ENCODE measurements at regions not wholly inside any gene's neighbourhood (a gene's known extent, or its start where the extent isn't known, plus 50 kb on each side); places are given as distances from the start of the nearest gene placed in this dataset.

DNA sequence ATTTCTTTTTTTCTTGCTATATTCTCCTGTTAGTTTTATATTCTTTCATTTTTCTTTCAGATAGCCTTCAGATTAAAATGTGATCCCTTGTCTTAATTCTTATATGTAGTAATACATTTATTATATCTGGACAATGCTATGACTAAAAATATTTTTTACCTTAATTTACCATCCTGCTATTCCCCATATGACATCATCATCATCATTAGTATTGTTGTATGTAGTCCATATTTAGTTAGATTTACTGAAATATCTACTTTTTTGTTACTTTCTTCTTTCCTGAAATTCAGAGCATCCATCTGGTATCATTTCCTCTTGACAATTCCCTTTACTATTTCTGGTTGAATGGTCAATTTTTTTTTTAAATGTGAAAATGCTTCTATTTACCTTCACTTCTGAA, 951.6 kb upstream of the POU3F3 start:
- H3K27me3 Mint-ChIP-seq (ENCODE audit: insufficient read depth, low read depth, poor library complexity): no peaks in the 10 kb centered on the region
- no peaks in the 10 kb centered on the region for H3K4me1 Mint-ChIP-seq
- no peaks in the 10 kb centered on the region for H3K27me3 ChIP-seq (ENCODE audit: insufficient read depth)
- H3F3A ChIP-seq (replicated peaks; ENCODE audit: low read depth): no peaks in the 10 kb centered on the region
- H3K27ac Mint-ChIP-seq: no peak overlapping the region
- no peaks in the 10 kb centered on the region for H3K36me3 ChIP-seq (ENCODE audit: insufficient read depth)
- DNase-seq (ENCODE audit: low spot score) (no peak), ATAC-seq (no peak)
- no peaks in the 10 kb centered on the region for H3K36me3 Mint-ChIP-seq (ENCODE audit: low read depth)
- TF ChIP-seq EZH2phosphoT487 (IDR thresholded peaks at IDR 0.05; ENCODE audit: unreplicated experiment): no peak
- no peak for TF ChIP-seq JUNB (IDR thresholded peaks at IDR 0.05; ENCODE audit: unreplicated experiment)
- no peak for TF ChIP-seq ZNF114 (CRISPR knock-in tag; IDR thresholded peaks at IDR 0.05)
- TF ChIP-seq, protein P1, sequence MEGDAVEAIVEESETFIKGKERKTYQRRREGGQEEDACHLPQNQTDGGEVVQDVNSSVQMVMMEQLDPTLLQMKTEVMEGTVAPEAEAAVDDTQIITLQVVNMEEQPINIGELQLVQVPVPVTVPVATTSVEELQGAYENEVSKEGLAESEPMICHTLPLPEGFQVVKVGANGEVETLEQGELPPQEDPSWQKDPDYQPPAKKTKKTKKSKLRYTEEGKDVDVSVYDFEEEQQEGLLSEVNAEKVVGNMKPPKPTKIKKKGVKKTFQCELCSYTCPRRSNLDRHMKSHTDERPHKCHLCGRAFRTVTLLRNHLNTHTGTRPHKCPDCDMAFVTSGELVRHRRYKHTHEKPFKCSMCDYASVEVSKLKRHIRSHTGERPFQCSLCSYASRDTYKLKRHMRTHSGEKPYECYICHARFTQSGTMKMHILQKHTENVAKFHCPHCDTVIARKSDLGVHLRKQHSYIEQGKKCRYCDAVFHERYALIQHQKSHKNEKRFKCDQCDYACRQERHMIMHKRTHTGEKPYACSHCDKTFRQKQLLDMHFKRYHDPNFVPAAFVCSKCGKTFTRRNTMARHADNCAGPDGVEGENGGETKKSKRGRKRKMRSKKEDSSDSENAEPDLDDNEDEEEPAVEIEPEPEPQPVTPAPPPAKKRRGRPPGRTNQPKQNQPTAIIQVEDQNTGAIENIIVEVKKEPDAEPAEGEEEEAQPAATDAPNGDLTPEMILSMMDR (conservative IDR thresholded peaks at IDR 0.05; ENCODE audit: low read depth in 2 of 2): no peak
- TF ChIP-seq, protein P2, sequence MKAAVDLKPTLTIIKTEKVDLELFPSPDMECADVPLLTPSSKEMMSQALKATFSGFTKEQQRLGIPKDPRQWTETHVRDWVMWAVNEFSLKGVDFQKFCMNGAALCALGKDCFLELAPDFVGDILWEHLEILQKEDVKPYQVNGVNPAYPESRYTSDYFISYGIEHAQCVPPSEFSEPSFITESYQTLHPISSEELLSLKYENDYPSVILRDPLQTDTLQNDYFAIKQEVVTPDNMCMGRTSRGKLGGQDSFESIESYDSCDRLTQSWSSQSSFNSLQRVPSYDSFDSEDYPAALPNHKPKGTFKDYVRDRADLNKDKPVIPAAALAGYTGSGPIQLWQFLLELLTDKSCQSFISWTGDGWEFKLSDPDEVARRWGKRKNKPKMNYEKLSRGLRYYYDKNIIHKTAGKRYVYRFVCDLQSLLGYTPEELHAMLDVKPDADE (IDR thresholded peaks at IDR 0.05): no peak
- TF ChIP-seq, protein P3, sequence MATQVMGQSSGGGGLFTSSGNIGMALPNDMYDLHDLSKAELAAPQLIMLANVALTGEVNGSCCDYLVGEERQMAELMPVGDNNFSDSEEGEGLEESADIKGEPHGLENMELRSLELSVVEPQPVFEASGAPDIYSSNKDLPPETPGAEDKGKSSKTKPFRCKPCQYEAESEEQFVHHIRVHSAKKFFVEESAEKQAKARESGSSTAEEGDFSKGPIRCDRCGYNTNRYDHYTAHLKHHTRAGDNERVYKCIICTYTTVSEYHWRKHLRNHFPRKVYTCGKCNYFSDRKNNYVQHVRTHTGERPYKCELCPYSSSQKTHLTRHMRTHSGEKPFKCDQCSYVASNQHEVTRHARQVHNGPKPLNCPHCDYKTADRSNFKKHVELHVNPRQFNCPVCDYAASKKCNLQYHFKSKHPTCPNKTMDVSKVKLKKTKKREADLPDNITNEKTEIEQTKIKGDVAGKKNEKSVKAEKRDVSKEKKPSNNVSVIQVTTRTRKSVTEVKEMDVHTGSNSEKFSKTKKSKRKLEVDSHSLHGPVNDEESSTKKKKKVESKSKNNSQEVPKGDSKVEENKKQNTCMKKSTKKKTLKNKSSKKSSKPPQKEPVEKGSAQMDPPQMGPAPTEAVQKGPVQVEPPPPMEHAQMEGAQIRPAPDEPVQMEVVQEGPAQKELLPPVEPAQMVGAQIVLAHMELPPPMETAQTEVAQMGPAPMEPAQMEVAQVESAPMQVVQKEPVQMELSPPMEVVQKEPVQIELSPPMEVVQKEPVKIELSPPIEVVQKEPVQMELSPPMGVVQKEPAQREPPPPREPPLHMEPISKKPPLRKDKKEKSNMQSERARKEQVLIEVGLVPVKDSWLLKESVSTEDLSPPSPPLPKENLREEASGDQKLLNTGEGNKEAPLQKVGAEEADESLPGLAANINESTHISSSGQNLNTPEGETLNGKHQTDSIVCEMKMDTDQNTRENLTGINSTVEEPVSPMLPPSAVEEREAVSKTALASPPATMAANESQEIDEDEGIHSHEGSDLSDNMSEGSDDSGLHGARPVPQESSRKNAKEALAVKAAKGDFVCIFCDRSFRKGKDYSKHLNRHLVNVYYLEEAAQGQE (IDR thresholded peaks at IDR 0.05; ENCODE audit: unreplicated experiment): no peak
- no peak for TF ChIP-seq ZNF331 (CRISPR knock-in tag; IDR thresholded peaks at IDR 0.05; ENCODE audit: low read depth)
- no peak for TF ChIP-seq STAT1 (IDR thresholded peaks at IDR 0.05; ENCODE audit: unreplicated experiment)
- no peak for TF ChIP-seq CREB1 (CRISPR knock-in tag; IDR thresholded peaks at IDR 0.05; ENCODE audit: low read depth)
- no peak overlapping the region for H3K4me3 Mint-ChIP-seq
- no peak overlapping the region for H3K4me2 ChIP-seq
- no peak overlapping the region for H2AFZ ChIP-seq
- H3K27ac ChIP-seq (ENCODE audit: low read depth): no peak overlapping the region
- H4K20me1 ChIP-seq (replicated peaks; ENCODE audit: insufficient read depth): no peaks in the 10 kb centered on the region
- H3K4me3 ChIP-seq: no peak overlapping the region
- no peaks in the 10 kb centered on the region for H3K4me1 ChIP-seq (ENCODE audit: insufficient read depth)
- H3K9me2 ChIP-seq (ENCODE audit: insufficient read depth): no peaks in the 10 kb centered on the region
- no peaks in the 10 kb centered on the region for H3K9me3 Mint-ChIP-seq
- no peaks in the 10 kb centered on the region for H3K79me2 ChIP-seq (replicated peaks; ENCODE audit: insufficient read depth)

GRCh38 chr2:103921161-103921560, 932.8 kb upstream of the POU3F3 start:
- no peak overlapping the region for H3K4me2 ChIP-seq
- H3K4me1 Mint-ChIP-seq: peaks cover 23% of the 10 kb centered on the region
- peak overlapping the region; percentile 64; the same call in 1 of the 2 replicates for H2AFZ ChIP-seq
- H3K27me3 Mint-ChIP-seq (ENCODE audit: insufficient read depth, low read depth, poor library complexity): peaks cover 7% of the 10 kb centered on the region
- no peaks in the 10 kb centered on the region for H3K27me3 ChIP-seq (ENCODE audit: insufficient read depth)
- no peak overlapping the region for H3K4me3 ChIP-seq
- no peak overlapping the region for H3K27ac ChIP-seq (ENCODE audit: low read depth)
- no peaks in the 10 kb centered on the region for H4K20me1 ChIP-seq (replicated peaks; ENCODE audit: insufficient read depth)
- no peaks in the 10 kb centered on the region for H3K9me2 ChIP-seq (ENCODE audit: insufficient read depth)
- H3K36me3 ChIP-seq (ENCODE audit: insufficient read depth): no peaks in the 10 kb centered on the region
- no peaks in the 10 kb centered on the region for H3F3A ChIP-seq (replicated peaks; ENCODE audit: low read depth)
- DNase-seq (ENCODE audit: low spot score) (no peak), ATAC-seq (no peak)
- no peaks in the 10 kb centered on the region for H3K36me3 Mint-ChIP-seq (ENCODE audit: low read depth)
- no peak overlapping the region for H3K4me3 Mint-ChIP-seq
- 0 out of 2 replicates have a peak, but pooled peaks cover 7% of the 10 kb centered on the region for H3K4me1 ChIP-seq (ENCODE audit: insufficient read depth)
- H3K27ac Mint-ChIP-seq: no peak overlapping the region; the same call in 1 of the 2 replicates
- no peaks in the 10 kb centered on the region for H3K79me2 ChIP-seq (replicated peaks; ENCODE audit: insufficient read depth)
- H3K9me3 Mint-ChIP-seq: no peaks in the 10 kb centered on the region; the same call in 2 of the 3 replicates
- TF ChIP-seq STAT1 (IDR thresholded peaks at IDR 0.05; ENCODE audit: unreplicated experiment): no peak
- TF ChIP-seq ZNF462 (CRISPR knock-in tag; IDR thresholded peaks at IDR 0.05): no peak
- no peak for TF ChIP-seq CREB1 (CRISPR knock-in tag; IDR thresholded peaks at IDR 0.05; ENCODE audit: low read depth)
